ENCODE measurements at regions not wholly inside any gene's neighbourhood (a gene's known extent, or its start where the extent isn't known, plus 50 kb on each side); places are given as distances from the start of the nearest gene placed in this dataset.

GRCh38 chr11:92886243-92886905, 83.1 kb upstream of the MTNR1B start:
- DNase-seq, result no peak

- DNase-seq, result no peak
Measured at GRCh38 chr11:92888696-92889095, 80.8 kb upstream of the MTNR1B start.

GRCh38 chr11:92890846-92891245, 78.6 kb upstream of the MTNR1B start:
- DNase-seq, result no peak

- no peak for DNase-seq
Measured at GRCh38 chr11:92892802-92893684, 76.4 kb upstream of the MTNR1B start.

GRCh38 chr11:92894197-92894596, 75.3 kb upstream of the MTNR1B start:
- no peak for DNase-seq

- no peak for DNase-seq
Measured at GRCh38 chr11:92897487-92897886, 72.0 kb upstream of the MTNR1B start.

GRCh38 chr11:92902417-92902816, 67.0 kb upstream of the MTNR1B start:
- DNase-seq, result no peak

- DNase-seq, result no peak
Measured at GRCh38 chr11:92907671-92908070, 61.8 kb upstream of the MTNR1B start.

- DNase-seq, result no peak
Measured at GRCh38 chr11:92909214-92909613, 60.2 kb upstream of the MTNR1B start.

GRCh38 chr11:92911478-92911877, 58.0 kb upstream of the MTNR1B start:
- no peak for DNase-seq

- no peak for DNase-seq
Measured at GRCh38 chr11:92915551-92915950, 53.9 kb upstream of the MTNR1B start.

GRCh38 chr11:92916299-92916698, 53.2 kb upstream of the MTNR1B start:
- DNase-seq, result no peak

- no peak for DNase-seq
Measured at GRCh38 chr11:92917927-92918326, 51.5 kb upstream of the MTNR1B start.

GRCh38 chr11:92919048-92919447, 50.4 kb upstream of the MTNR1B start:
- DNase-seq, result no peak
